ENCODE measurements at regions not wholly inside any gene's neighbourhood (a gene's known extent, or its start where the extent isn't known, plus 50 kb on each side); places are given as distances from the start of the nearest gene placed in this dataset.

DNA sequence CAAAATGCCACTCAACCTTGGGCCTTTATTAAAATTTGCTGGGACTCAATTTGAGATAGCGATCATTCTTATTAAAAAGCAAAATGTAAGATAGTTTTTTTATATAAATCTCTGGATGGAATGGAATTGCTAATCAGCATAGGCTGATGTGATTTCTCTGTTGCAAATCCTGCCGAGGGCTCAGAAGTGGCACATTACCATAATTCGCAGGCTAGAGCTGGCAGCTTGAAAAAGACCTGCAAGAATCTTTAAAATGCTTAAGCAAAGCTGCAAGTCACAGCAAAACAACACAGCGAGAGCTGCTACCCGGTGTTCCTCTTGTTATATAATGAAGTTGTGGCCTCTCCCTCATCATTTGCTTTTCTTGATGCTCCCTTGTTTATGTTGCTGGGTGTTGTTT, 448.1 kb downstream of the GATA3 start:
- DNase-seq, result no peak

DNA sequence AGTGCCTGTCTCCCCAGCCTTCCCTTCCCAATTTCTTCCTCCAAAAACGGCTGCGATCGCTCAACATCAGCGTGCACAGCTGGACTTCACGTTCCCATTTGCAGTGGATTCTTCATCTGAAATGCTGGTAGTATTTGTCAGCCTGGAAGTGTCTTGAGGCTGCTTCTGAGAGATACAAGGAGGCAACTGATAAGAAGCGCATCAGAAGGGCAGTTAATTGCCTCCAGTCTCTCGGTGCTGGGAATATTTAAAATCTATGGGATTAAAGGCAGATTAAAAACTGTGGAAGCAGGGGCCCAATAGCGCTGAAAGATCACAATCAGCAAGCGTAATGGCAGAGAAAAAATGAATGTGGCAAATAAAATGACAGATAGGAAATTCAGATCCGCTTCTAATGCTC, 450.0 kb downstream of the GATA3 start:
- no peak for DNase-seq

DNA sequence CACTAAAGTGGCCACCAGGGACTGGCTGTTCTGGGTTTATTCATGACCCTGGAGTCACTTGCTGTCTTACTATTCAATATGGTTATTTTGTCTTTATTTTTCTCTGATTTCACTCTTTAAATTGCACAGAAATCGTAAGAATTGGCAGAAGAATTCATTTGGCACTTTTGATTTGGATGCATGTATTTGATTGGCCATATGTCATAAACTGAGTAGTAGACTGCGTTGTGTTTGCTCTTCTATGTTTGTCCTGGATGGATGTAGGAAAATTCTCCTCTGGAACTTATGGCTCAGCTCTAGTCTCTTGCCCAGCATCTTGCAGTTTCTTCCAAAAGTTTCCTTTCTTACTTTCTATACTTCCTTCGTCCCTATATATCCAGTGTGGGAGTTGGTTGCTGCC, 452.7 kb downstream of the GATA3 start:
- no peak for DNase-seq

DNA sequence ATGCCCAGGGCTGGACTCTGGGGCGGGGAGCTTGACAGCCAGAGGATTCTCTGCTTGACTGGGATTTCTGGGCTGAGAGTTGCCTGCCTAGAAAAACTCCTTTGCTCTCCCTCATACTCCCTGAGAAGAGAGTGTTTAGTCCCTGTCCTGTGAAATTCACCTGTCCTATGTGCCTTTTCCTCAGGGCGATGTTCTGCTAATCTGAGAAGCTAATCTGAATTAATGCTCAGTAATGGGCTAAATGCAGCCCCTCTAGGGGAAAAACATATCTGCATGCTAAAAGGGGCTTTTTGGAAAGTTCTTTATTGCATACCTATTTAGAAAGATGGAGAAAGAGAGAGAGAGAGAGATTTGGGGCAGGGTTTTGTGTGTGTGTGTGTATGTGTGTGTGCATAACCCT, 454.4 kb downstream of the GATA3 start:
- DNase-seq, result no peak

DNA sequence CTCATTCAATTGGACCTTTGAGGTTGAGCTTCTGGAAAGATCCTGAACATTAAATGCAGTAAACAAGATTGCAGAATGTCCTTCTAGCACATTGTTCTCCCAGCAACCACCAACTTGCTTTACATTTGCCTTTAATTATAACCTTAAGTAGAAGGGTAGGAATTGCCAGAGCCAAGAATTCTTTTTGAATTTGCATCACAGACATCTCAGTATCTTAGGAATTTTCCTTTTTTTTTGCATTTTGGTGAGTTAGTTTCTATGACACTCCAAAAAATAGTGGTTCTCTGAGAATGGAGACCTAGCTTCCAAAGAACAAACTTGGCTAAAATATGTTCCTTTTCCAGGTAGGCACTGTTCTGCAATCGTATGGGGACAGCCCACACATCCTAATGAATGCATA, 456.0 kb downstream of the GATA3 start:
- no peak for DNase-seq

DNA sequence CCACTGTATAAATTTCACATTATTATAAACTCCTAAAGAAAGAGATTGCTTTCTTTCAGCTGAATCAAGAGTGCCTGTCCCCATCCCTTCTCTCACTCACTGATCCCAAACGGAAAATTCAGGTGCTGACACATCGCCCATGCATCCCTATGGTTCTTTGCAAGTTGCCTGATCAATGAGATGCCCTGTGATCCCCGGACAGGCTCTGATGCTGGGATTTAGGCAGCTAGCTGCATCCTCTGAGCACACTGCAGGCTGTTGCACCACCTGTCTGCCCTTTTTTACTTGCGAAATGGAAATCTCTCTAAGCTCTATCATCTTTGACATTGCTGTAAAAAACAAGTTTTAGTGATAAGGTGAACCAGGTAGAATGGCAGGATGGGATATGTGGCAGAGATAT, 456.5 kb downstream of the GATA3 start:
- no peak for DNase-seq

DNA sequence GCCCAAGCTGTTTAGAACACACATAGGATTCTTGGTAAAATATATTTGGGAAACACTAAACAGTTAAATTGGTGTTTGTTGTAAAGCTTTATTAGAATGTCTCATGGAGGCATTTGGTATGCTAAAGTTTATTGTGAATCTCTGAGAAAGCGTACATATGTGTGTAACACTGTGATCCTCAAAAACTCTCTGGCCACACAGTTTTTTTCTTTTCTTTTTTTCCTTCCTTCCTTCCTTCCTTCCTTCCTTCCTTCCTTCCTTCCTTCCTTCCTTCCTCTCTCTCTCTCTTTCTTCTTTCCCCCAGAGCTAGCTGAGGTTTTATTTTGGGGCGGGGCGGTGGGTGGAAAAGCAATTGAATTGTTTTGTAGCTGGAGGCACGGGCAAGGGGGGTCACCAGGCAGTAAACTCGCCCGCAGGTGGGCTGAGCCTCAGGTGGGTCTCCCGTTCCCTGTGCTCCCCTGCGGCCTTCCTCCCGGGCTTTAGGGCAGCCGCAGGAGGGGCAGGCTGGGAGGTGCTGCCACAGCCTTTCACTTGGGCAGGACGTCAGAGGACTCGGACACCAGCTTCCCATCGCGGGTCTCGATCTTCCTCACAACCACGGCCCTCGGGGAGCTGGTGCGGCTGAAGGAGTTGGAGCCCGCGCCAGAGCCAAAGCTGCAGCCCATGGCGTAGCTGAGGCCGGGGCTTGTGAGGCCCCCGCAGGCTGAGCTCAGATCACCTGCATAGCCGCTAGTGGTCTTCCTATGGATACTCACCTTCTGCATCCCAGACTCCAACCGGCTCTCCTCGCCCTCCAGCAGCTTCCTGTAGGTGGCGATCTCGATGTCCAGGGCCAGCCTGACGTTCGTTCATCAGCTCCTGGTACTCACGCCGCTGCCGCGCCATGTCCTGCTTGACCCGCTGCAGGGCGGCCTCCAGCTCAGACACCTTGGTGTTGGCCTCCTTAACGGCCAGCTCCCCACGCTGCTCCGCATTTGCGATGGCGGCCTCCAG, 459.0 kb downstream of the GATA3 start:
- DNase-seq, result no peak

DNA sequence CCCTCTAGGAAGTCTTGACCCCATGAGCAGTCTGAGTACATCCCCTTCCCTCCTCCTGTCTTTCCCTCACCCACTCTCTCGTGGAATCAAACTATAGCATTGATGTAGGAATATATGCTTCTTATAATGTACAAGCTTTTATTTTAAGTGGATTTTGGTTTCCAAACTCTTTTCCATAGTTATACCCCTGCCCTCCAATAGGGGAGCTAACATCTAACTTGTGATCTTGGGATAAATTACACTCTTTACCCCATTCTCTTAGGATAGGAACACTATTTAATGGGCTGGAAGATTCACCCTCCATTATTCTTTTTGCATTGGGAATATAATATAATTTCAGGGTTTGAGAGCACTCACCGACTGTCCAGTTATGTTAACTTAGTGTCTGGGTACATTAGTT, 465.9 kb downstream of the GATA3 start:
- DNase-seq, result no peak

DNA sequence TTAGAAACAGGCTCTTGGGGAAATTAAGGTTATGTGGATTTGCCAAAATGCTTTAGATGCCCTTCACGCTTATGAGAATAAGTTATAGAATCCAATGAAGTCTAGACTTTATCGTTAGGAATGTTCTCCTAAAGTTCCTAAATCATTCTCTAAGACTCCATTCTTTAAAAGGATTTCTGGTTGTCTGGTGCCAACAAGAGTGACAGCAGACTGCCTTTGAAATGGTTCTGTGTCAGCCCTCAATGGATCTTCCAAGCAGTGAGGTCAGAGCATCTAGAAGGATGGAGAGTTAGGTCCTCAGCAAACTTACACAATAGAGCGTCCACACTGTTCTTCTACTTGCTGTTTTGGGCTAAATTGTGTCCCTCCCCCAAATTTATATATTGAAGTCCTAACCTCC, 473.3 kb downstream of the GATA3 start:
- DNase-seq, result no peak

DNA sequence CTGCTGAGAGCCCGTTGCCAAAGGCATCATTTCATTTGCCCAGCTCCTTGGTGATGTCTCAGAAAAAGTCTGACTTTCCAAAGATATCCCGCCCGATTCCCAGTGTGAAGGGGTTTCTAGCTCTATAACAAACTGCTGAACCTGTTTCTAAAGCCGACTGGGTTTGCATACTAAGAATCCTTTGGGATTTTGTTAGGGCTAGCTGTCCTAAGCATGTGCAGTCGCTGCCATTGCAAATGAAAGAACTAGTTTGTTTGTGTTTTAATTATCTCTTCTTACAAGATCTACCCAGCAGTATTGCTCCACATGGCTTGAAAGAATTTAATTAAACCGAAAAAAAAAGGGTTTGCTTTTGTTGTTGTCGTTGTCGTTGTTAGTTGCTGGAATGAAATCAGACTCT, 476.6 kb downstream of the GATA3 start:
- no peak for DNase-seq

DNA sequence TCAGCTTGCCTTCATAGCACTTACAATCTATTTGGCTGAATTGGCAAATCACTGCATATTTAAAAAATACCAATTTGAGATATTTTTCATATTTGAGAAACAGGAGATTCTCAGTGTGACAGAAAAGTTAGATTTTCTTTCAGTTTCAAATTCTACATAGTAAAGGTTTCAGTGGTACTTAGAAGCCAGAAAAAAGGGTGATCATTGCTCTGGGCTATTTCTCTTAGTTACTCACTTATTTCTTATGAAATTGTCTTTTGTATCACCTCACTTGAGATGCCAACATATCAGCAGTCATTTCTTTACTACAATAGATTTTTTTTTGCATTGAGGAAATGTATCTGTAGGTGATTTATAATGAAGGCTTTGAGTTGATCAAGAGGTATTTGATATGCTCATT, 478.2 kb downstream of the GATA3 start:
- no peak for DNase-seq

DNA sequence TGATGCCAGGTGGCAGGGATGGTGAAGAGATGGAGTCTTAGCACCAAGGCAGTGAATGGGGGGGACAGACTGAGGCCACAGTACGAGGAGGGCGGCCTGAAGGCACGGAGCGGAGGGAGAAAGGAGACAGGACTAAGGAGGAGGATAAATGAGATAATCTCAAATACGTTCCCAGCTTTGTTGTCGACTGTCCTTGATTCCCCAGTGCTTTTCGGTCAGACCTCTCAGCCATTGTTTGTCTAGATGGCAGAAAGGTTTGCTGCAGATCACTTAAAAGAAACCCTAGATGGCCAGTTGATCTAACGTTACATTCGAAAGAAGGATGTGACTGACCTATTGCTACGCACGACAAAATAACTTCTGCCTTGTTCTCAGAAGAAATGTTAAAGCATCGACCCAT, 479.0 kb downstream of the GATA3 start:
- DNase-seq, result no peak

DNA sequence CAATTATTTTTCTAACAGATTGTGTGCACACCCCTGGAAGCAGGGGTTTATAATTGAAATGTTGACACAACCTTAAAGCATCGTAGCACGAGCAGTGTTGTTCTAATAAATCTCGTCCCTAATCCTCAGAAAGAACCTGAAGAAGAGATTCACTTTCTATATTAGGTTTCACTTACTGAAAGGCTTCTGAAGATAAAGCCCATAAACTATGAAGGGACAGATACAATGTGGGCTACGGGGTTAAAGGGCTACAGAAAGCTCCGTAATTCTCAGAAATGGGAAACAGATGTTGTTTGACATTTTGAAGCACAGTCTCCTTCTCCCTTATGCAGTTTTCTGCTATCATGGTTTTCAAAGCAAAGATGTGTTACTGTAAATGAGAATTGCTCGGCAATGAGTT, 479.6 kb downstream of the GATA3 start:
- DNase-seq, result no peak

DNA sequence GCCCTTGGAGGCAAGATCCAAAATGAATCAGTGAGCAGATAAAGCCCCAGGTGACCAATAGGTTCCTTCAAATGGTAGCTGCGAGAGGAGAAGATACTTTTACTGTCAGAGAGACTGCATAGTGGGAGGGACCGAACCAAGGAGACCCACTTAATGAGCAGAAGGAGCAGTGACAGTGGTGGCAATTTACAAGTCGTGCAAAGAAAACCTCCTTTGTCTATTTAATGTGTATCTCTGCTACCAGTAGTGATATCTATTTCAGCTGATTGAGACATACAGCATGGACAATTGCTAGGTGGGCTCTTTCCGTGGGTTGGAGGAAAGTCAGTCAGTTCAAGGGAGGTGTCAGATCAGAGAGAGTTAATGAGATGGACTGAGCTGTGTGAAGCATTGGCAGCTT, 480.4 kb downstream of the GATA3 start:
- no peak for DNase-seq

DNA sequence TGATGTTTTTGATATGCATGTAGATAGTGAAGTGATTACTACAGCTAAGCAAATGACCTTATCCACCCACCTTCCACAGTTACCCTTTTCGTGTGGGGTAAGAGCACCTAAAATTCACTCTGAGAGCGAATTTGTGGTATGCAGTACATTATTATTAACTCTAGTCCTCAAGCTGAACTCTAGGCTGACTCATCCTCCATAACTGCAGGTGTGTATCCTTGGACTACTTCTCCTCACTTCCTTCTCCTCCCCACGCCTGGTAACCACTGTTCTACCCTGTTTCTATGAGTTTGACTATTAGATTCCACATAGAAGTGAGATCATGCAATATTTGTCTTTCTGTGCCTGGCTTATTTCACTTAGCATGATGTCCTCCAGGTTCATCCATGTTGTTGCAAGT, 484.6 kb downstream of the GATA3 start:
- DNase-seq, result no peak

DNA sequence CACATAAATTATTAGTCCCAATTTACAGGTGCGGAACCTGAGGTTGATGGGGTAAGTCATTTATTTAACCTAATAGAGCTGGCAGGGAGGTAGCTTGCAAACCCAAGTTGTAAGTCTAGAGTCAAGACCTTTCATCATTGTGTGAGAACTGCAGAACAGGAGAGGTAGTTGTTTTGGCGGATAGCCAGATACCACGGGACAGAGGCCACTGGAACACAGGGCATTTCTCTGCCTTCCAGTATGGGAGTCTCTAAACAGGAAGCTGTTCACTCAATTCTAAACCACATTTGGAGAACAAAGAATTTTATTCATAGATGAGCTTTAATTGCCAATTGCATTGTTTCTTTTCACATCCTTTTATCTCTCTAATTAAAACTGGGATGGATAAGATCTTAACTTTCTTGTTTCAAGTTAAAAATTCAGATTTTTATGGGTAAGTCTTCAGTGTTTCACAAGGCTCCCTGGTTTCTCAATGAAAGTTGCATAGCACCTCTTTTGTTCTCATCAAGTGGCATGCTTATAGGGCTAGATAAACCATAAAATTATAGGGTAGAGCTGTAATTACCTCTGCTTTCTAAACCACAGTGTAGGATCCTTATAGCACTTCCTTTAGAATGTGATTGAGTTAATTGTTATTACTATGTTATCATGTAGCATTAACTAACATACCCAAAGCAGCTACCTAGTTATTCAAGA, 489.0 kb downstream of the GATA3 start:
- no peak for DNase-seq

DNA sequence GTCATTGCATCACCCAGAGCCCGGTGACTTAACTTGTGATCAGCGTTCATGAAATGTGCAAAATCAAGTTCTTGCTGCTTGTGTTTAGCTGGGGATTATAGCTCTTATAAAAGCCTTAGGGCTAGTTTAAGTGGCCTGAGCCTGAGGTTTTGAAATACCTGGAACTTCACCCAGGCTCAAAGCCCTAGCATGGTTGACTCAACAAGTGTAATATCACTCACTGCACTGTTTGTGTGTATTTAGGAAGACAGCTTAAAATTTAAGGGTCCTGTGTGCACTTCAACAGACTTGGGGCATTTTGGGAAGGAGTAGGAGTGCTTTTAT, 489.5 kb downstream of the GATA3 start:
- no peak for DNase-seq

DNA sequence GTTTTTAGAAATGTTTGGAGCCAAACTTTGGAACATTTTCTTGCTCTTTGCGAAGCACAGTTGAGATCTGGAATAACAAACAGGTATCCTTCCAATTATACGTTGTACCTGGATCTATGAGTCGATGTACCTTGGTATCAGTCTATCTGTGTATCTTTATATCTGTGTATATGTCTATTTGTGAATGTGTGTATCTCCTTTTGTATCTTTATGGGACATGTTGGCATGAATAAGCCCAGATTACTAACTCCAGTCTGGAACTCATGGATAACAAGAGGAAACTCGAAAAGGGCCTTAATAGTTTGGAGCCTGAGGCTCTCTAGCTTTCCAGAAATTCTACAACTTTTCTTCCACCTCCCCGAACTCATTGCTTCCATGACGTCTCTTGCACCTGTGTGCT, 490.0 kb downstream of the GATA3 start:
- no peak for DNase-seq

DNA sequence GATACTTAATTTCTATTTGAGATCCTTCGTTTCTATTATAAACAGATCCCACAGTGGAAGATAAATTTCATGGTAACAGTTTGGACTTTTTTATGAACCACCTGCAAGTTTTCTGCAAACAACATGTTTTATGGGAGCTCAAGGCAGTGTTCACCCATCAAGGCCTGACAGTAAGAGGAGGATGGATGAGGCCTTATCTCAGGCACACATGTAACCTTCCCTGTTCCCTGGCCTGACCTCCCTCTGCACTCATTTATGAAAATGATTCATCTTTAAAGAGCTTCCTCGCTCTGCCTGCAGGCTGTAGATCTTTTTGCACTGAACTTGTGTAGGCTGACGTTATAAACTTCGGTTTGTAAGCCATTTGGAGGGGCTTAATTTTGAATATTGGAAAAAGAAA, 500.1 kb downstream of the GATA3 start:
- DNase-seq, result no peak

DNA sequence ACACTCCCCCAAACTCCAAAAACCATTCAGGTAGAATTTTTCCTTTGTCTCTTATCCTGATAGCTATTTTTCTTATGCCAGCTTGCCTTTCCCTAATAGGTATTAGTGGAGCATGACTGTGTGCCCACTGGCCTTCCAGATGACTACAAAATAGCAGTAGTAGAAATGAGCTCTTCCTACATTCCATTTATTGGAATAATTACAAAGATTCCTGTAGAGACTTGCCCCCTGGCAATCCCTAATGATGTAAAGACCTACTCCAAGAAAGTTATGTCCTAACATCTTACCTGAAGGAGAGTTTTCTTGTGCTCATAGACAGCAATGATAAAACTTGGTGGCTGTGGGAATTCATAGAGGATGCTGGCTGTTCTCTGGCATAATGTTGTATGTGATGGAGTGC, 501.8 kb downstream of the GATA3 start:
- no peak for DNase-seq

DNA sequence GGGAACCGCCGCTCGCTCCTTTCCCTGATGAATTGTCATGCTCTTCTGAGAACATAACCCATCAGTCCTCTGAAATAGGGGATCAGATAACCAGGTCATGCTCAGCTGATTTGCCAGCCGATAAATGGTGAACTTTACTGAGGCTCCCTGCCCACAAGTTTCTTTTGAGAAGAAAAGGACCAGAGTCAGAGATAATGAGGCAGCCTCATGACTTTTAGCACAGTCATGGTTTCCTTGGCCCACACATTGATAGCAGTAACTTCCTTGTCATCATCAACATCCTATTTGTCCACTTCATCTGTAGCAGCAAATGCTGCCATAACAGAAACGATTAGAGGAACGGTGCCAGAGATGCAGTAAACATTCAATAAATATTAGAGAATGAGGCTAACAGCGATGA, 509.0 kb downstream of the GATA3 start:
- DNase-seq, result no peak

DNA sequence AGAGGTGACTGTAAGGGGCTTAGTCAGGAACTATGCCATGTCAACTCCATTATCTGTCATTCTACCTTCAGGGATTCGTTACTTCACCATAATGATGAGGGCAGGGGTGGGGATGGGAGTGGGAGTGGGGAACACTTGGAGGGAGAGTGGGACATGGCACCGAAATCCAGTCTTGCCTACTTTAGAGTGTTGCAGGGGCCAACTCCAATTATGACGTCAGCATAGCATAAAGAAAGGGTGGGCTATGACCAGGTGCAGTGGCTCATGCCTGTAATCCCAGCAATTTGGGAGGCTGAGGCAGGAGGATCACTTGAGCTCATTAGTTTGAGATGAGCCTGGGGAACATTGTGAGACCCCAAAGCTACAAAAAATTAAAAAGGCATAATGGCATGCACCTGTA, 512.2 kb downstream of the GATA3 start:
- DNase-seq, result no peak

DNA sequence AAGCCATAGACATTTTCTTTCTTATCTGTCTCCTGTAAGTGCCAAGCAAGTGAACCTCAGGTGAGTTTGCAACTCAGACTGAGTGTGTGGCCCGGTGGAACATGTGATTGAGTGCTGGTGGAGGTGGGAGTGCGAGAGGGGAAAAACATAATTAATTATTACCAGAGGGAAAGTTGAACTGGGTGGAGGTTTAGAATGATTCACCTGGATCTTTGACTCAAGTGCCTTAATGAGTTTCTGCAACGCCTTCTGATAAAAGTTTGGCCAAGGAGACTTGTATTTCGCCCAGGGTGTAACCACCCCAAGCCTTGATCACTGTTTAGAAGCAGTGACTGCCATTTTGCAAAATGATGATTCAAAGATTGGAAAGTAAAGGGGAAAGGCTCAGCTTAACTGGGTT, 513.9 kb downstream of the GATA3 start:
- DNase-seq, result no peak

DNA sequence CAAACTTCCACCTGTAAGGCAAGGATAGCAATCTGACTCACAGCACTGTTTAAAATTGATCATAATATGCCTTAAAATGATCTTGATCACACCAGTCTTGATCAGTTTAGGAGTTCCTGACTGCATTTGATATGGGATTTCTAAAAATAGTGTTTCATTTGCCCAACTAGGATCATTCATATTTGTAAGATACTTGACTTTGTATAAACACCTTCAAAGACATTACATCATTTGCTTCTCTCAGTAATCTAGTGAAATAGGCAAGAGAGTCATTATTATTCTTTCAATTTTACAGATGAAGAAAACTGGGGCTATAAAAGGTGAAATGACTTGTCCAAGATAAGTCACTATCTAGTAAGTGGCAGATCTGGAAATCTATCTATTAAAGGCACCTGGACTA, 521.1 kb downstream of the GATA3 start:
- no peak for DNase-seq

DNA sequence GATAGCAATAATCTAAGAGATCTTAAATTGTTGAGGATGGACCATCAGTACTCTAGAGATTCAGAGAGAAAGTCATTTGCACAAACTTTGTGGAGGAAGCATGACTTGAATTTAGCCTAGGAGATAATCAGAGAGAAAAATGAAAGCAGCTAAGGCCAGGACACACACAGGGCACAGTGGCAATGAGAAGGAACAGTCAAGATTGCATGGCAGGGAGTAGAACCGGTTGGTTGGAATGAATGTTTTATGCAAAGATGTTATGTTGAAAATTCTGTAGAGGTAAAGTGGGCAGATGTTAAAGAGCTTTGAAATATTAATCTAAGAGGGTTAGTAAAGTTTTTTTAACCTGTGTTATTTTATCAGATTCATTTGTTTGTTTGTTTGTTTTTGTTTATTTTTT, 521.8 kb downstream of the GATA3 start:
- DNase-seq, result no peak

All from 8988T (cell line).